ENCODE measurements at regions not wholly inside any gene's neighbourhood (a gene's known extent, or its start where the extent isn't known, plus 50 kb on each side); places are given as distances from the start of the nearest gene placed in this dataset.

- TF ChIP-seq SP1 (IDR thresholded peaks at IDR 0.05) (no peak), SUZ12 (IDR thresholded peaks at IDR 0.05) (no peak), LEF1 (IDR thresholded peaks at IDR 0.05; ENCODE audit: borderline replicate concordance) (no peak), ZNF384 (IDR thresholded peaks at IDR 0.05) (no peak), BHLHE40 (IDR thresholded peaks at IDR 0.05; ENCODE audit: borderline replicate concordance) (no peak), TARDBP (IDR thresholded peaks at IDR 0.05) (no peak), FOXK2 (IDR thresholded peaks at IDR 0.05) (no peak), ELF4 (IDR thresholded peaks at IDR 0.05) (no peak), NFRKB (IDR thresholded peaks at IDR 0.05) (no peak), ARNT (IDR thresholded peaks at IDR 0.05) (no peak), PKNOX1 (IDR thresholded peaks at IDR 0.05) (no peak)
Observed at GRCh38 chr9:16103620-16104397, 551.0 kb downstream of the CCDC171 start.
